NCI-H187 treated with DMSO at 0.1 percent for 48 hours (cell line): ENCODE measurements at regions not wholly inside any gene's neighbourhood (a gene's known extent, or its start where the extent isn't known, plus 50 kb on each side); places are given as distances from the start of the nearest gene placed in this dataset.
"Not testable (repeated sequence)": the region's sequence is repeated elsewhere in the genome, so short reads cannot be mapped to it uniquely, and the experiment has no call there.

Source experiments
- DNase-seq: peaks from one replicate; lab custom pipeline; 2025; lab: John Stamatoyannopoulos, UW

GRCh38 chr4:18638031-18638430, 616.5 kb upstream of the LCORL start:
- DNase-seq = no peak

DNA sequence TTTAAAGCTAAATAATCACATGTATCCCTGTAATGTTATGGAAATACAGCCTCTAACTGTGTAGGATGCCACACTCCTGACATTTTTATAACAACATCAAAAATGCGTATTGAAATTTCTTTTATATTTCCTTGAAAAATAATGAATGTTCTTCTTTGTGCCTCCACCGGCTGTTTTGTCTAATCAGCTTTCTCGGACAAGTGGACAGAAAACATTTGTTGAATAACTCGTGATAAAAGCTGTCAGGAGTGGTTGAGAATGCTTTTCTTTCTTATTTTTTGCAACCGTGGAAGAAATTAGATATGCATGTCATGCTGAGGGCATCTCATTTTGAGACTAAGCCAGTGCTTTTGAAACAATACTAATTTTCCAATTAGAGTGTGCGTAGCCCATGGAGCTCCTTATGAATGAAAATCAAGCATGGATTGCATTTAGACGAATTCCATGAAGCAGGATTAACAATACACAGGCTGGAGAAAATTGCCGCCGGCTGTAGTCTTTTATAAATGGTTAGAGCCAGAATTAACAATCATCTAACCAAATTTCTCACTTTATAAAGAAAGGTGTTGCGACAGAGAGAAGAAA, 614.5 kb upstream of the LCORL start:
- no peak for DNase-seq

- DNase-seq = no peak
These were observed 614.0 kb upstream of the LCORL start for GRCh38 chr4:18635531-18635930.

DNA sequence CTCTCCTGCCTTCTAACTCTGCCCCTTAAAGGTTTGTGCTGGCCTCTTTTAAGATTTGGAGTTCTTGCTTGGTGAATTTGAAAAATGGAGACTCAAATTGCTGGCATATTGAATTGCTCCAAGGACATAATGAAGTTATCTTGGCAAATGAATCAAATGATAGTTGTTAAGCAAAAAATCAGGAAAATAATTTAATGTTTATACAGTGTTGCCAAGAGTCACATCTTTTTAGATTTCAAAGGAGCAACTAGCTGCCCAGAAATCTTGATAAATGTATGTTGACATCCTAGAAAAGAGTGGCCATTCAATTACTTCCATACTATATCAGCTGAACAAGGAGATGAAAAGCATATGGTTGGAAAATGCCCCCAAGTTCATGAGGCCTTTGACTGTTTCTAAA, 610.0 kb upstream of the LCORL start:
- DNase-seq = no peak

DNA sequence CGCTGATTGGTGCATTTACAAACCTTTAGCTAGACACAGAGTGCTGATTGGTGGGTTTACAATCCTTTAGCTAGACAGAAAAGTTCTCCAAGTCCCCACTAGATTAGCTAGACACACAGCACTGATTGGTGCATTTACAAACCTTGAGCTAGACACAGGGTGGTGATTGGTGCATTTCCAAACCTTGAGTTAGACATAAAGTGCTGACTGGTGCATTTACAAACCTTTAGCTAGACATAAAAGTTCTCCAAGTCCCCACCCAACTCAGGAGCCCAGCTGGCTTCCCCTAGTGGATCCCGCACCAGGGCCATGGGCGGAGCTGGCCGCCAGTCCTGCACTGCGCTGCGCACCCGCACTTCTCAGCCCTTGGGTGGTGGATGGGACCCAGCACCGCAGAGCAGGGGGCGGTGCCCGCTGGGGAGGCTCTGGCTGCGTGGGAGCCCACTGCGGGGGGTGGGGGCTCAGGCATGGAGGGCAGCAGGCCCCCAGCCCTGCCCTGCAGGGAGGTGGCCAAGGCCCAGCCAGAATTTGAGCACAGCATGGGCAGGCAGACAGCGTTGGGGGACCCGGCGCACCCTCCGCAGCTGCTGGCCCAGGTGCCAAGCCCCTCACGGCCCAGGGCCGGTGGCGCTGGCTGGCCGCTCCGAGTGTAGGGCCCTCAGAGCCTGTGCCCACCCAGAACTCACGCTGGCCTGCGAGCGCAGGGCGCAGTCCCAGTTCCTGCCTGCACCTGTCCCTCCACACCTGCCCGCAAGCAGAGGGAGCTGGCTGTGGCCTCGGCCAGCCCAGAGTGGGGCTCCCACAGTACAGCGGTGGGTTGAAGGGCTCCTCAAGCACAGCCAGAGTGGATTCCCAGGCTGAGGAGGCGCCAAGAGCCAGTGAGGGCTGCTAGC, 608.9 kb upstream of the LCORL start:
- no peak for DNase-seq

DNA sequence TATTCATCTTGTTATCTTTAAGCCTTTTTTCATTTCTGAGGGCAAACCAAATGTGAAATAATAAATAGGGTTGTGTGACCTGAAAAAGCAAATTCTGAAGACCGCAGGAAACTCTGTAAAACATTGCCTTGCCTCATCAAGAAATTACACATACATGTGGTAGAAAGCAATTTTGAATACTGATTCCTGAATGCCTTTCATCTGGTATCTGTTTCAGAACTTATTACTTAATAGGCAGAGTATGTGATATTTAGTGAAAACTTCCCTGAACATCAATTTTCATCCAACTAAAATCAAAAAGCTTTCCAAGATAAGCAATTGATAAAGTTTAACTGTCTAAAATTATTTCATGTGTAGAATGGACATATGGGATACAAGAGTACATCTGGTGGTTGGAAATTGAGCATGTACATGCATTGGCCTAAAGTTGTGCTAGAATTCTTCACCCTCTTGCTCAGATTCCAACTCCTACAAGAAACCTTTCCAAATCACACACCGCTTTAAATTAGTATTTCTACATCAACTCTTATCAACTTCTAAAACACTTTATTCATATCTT, 606.0 kb upstream of the LCORL start:
- DNase-seq = no peak

GRCh38 chr4:18626996-18627395, 605.4 kb upstream of the LCORL start:
- no peak for DNase-seq

DNA sequence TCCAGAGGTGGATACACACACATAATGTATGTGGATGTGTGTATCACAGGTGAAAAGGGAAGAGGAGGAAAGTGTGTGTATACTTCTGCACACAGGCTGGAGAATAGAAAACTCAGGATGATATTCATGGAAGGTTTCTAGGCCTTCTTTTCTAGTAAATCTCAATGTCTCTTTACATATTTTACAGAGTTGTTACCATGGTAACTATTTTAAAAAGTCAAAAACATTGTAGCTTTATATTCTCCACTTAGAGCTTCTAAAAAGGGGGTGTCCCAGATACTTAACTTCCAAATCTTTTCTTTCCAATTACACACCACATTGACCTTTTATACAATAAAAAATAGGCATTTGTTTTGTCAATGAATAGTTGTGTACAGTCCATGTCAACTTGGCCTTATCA, 604.8 kb upstream of the LCORL start:
- no peak for DNase-seq

DNA sequence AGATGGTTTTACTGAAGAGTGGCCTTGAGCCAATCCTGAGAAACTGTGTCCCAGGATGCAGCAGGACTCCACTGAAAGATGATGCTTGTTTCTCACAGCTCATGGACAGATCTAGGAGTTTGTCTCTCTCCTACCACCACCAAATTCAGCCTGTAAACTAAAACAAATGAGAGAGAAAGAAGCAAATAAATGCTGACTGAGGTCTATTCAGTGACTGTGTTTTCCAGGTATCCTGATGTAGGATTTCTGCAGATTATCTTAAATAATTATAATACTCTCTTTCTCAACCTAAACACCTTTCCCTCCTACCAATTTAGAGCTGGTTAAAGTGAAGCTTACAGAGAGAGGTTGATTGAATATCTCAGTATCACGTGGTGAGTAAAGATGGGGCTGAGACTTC, 599.6 kb upstream of the LCORL start:
- DNase-seq = no peak

DNA sequence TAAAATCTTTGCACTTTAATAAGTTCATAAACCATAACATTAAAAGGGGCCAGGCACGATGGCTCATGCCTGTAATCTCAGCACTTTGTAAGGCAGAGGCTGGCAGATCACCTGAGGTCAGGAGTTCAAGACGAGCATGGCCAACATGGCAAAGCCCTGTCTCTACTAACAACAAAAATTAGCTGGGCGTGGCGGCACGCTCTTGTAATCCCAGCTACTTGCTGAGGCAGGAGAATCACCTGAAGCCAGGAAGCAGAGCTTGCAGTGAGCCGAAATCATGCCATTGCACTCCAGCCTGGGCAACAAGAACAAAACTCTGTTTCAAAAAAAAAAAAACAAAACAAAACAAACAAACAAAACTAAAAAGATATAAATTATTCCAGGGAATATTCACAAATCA, 595.2 kb upstream of the LCORL start:
- DNase-seq = no peak

GRCh38 chr4:18611026-18611425, 589.5 kb upstream of the LCORL start:
- DNase-seq = no peak

DNA sequence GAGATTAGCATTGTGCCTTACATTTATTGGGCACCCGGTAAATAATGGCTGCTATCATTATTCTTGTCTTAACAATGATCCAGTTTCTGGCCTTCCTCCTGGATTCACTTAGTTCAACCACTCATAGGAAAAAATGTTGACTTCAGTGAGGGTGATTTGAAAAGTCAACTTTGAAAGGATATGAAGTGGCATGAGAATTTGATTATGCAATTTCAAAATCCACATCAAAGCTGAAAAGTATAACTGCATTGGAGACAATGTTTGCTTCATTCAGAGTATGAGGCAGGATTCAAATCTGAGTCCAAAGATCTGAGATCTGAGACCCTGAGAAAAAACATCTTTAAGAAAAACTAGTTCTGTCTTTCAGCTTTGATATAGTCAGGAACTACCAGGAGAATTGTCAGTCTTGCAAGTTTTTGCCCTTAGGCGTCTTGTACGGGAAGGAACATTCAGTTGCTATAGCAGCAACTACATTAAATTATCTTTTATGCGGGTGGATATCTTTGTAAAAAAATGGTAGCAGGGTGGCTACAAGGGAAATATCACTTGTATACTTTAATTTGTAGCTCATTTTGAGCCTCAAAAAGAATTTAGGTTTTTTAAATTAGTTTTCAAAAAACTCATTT, 587.5 kb upstream of the LCORL start:
- DNase-seq = no peak

- DNase-seq = not testable (repeated sequence)
These were observed 581.1 kb upstream of the LCORL start for GRCh38 chr4:18602610-18603009.

DNA sequence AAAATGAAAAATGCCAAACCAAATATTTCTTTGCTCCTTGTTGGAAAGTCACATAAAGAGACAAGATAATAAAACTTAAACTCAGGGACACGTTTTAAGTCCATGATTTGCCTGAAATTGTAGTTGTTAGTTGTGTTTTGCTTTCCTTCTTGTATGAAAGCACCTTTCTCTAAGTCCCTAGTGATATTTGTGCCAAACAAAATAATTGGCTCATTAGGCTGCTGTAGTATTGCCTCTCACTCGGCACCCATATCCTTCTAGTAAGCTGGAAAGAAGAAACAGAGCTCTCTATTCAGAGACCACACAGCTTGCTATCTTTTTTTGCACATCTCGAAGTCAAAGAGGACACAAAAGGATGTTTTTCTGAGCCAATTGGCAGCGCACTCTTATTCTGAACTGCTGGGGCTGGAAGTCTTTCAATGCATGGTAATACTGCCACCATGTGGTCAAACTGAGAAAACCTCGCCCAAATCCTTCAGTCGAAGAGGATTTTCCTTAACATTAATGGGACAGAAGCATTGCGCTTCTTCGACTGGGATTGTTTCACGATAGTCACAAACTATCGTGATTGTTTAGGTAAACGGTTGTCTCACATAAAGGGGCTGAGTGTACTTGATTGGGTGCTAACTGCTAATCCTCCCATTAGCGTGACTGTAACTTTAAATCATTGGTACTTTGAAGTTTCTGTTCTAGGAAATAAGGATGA, 571.9 kb upstream of the LCORL start:
- DNase-seq = no peak

DNA sequence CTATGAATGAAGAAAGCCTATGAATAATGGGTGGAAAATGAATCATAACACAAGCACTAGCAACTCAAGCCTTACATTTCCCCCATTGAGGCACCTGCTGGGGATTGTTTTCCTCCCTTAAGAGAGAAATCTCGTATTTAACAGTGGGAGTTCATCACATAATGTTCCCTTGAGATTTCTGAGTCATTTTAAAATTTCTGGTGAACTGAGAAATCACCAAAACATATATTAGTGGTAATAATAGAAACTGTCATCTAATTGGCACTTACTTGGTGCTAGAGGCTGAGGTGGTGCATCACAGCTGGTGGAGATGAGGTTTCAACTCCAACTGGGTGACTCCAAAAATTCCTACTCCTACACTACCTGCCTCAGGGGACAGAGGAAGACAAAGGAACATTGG, 561.3 kb upstream of the LCORL start:
- no peak for DNase-seq

- no peak for DNase-seq
These were observed 556.8 kb upstream of the LCORL start for GRCh38 chr4:18578307-18578706.

DNA sequence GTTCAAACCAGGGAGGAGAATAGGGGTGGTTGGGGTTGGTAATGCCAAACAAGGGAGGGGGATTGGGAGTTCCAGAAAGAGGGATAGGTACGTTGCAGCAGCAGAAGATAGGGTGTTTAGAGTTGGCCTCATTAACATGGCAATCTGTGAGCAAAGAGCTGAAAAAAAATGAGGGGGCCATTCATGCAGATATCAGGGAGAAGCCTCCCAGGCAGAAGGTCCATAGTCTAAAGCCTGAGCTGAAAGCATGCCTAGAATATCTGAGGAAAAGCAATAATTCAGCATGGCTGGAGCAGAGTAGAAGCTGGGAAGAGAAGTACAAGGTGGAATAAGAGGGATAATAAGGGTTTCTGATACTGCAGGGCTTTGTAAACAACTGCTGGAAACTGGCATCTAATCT, 550.9 kb upstream of the LCORL start:
- DNase-seq = no peak

- DNase-seq = no peak
These were observed 549.8 kb upstream of the LCORL start for GRCh38 chr4:18571301-18571761.

DNA sequence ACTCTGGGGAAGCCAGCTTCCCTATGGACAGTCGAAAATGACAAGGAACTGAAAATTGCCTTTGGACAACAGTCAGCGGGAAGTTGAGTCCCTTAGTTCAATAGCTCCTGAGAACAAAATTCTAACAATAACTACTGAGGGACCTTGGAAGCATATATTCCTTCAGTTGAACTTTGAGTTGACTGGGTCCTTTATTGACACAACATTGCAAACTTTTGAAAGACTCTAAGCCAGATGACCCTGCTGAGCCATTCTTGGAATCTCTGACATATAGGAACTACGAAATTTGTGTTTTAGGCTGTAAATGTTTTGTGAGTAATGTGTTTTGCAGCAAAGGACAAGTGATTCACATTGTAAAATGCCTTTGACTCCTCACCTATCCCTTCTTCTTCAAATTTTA, 548.8 kb upstream of the LCORL start:
- no peak for DNase-seq

DNA sequence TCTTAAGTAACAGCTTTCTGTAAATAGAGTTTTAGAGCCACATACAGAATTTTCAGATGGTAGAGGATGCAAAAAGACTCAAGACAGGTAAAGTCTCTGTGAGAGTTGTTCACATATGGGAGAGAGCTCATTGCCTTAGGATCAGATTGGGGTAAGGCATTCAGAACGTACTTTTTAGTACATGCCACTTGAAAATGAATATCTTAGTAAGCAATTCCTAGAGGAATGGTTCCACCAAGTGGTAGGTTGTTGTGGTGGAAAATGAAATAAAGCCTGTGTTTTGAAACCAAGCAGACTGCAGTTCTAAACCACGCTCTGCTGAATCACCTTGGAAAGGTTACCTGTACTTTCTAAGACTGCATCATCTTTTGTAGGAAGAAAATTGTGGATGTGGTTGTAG, 547.0 kb upstream of the LCORL start:
- no peak for DNase-seq

GRCh38 chr4:18566970-18567799, 545.6 kb upstream of the LCORL start:
- no peak for DNase-seq
